GM12865 (cell line): ENCODE measurements at regions not wholly inside any gene's neighbourhood (a gene's known extent, or its start where the extent isn't known, plus 50 kb on each side); places are given as distances from the start of the nearest gene placed in this dataset.
A peak's percentile ranks its signal among the peaks of the same experiment; 100 is the strongest.

Source experiments
- DNase-seq: peaks from one replicate; pipeline ENCODE4 v3.0.0; 2010; ENCODE audit warnings: low read depth
- H3K4me3 ChIP-seq: 2 replicates; pipeline ENCODE4 v1.5.1; 2011; ENCODE audit warnings: mild to moderate bottlenecking, low read depth, low read length, control low read depth
- TF ChIP-seq, protein P1 (sequence below): IDR thresholded peaks from 2 replicates; pipeline ENCODE4 v1.5.1; 2011; ENCODE audit warnings: low read length, control low read depth, low read depth, inconsistent platforms; ENCODE audit not compliant: insufficient read depth; ENCODE audit errors: missing control alignments

GRCh38 chrX:39399387-39399786 is 598.1 kb downstream of the MID1IP1 start:
- DNase-seq = peak; percentile 4
- TF ChIP-seq, protein P1, sequence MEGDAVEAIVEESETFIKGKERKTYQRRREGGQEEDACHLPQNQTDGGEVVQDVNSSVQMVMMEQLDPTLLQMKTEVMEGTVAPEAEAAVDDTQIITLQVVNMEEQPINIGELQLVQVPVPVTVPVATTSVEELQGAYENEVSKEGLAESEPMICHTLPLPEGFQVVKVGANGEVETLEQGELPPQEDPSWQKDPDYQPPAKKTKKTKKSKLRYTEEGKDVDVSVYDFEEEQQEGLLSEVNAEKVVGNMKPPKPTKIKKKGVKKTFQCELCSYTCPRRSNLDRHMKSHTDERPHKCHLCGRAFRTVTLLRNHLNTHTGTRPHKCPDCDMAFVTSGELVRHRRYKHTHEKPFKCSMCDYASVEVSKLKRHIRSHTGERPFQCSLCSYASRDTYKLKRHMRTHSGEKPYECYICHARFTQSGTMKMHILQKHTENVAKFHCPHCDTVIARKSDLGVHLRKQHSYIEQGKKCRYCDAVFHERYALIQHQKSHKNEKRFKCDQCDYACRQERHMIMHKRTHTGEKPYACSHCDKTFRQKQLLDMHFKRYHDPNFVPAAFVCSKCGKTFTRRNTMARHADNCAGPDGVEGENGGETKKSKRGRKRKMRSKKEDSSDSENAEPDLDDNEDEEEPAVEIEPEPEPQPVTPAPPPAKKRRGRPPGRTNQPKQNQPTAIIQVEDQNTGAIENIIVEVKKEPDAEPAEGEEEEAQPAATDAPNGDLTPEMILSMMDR = no peak
- H3K4me3 ChIP-seq = no peak overlapping the region

GRCh38 chrX:39401483-39402110 is 600.3 kb downstream of the MID1IP1 start:
- TF ChIP-seq, protein P1 = no peak
- H3K4me3 ChIP-seq = no peak overlapping the region
- no peak for DNase-seq

GRCh38 chrX:39402158-39402557 is 600.9 kb downstream of the MID1IP1 start:
- TF ChIP-seq, protein P1 = no peak
- no peak for DNase-seq
- no peak overlapping the region for H3K4me3 ChIP-seq

GRCh38 chrX:39406799-39407198 is 605.5 kb downstream of the MID1IP1 start:
- H3K4me3 ChIP-seq = no peak overlapping the region
- DNase-seq = no peak
- TF ChIP-seq, protein P1 = no peak

DNA sequence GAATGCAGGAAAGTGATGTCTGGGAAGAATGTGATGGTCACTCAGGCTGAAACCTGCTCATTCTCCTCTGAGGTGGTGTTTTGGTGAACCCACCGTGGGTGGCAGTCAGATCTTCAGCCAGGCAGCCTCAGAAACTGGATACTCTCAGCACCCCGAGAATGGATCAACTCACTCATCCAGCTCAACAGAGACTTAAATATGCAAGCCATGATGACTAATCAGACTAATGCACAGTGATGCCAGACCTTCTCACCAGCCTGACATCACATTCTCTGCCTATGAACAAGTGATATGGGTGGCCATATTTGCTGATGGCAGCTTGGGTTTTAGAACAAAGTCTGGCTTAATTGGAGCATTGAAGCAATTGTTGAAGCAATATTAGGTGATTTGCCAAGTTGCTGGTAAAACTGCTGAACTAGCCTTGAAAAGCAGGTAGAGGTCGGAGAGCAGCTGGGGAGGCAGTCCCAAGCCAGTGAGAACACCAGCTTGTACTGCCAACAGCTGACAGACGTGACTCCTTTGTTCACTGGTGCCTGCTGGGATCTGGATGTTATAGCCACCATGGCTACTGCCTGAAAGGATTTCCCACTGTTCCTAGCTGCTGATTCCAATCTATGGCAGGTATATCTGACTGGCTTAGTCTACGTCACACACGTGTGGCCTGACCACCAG is 608.1 kb downstream of the MID1IP1 start:
- H3K4me3 ChIP-seq = no peak overlapping the region

GRCh38 chrX:39414290-39414854 is 613.1 kb downstream of the MID1IP1 start:
- TF ChIP-seq, protein P1 = no peak
- no peak for DNase-seq
- H3K4me3 ChIP-seq = no peak overlapping the region

More for the DNA sequence above, 608.1 kb downstream of the MID1IP1 start:
- TF ChIP-seq, protein P1 = no peak
- no peak for DNase-seq
